ENCODE measurements at regions not wholly inside any gene's neighbourhood (a gene's known extent, or its start where the extent isn't known, plus 50 kb on each side); places are given as distances from the start of the nearest gene placed in this dataset.

- Histone ChIP-seq H3K9me3 (no peaks in the 10 kb centered on the region), H3K4me3 (no peak overlapping the region), H3K4me1 (no peaks in the 10 kb centered on the region), H3K36me3 (no peaks in the 10 kb centered on the region), H3K27me3 (no peaks in the 10 kb centered on the region), H3K27ac (no peak overlapping the region)
- DNase-seq (ENCODE audit: extremely low spot score in 2 of 2): no peak
- TF ChIP-seq POLR2A (IDR thresholded peaks at IDR 0.05): no peak
- no peak for TF ChIP-seq CTCF (IDR thresholded peaks at IDR 0.05)
- no peak for TF ChIP-seq POLR2AphosphoS5 (IDR thresholded peaks at IDR 0.05; ENCODE audit: insufficient read depth in 1 of 2, low read depth in 1 of 2)
- intact Hi-C loops (cut with DNase I): no loop called here
Measured at GRCh38 chr3:56970461-56970879, 90.0 kb upstream of the SPATA12 start.

GRCh38 chr3:56969851-56970250, 90.6 kb upstream of the SPATA12 start:
- intact Hi-C loops (cut with DNase I): no loop called here
- H3K4me3 ChIP-seq: no peak overlapping the region
- H3K27me3 ChIP-seq: no peaks in the 10 kb centered on the region
- TF ChIP-seq POLR2AphosphoS5 (IDR thresholded peaks at IDR 0.05; ENCODE audit: insufficient read depth in 1 of 2, low read depth in 1 of 2) (no peak), CTCF (IDR thresholded peaks at IDR 0.05) (no peak), POLR2A (IDR thresholded peaks at IDR 0.05) (no peak)
- H3K27ac ChIP-seq: no peak overlapping the region
- no peak for DNase-seq (ENCODE audit: extremely low spot score in 2 of 2)
- no peaks in the 10 kb centered on the region for H3K4me1 ChIP-seq
- no peaks in the 10 kb centered on the region for H3K9me3 ChIP-seq
- H3K36me3 ChIP-seq: no peaks in the 10 kb centered on the region

- intact Hi-C loops (cut with DNase I): no loop called here
Measured at GRCh38 chr3:56966509-56966908, 94.0 kb upstream of the SPATA12 start.

GRCh38 chr3:56966104-56966503, 94.4 kb upstream of the SPATA12 start:
- H3K4me3 ChIP-seq: no peak overlapping the region
- no peaks in the 10 kb centered on the region for H3K27me3 ChIP-seq
- H3K9me3 ChIP-seq: no peaks in the 10 kb centered on the region
- intact Hi-C loops (cut with DNase I): no loop called here
- H3K4me1 ChIP-seq: no peaks in the 10 kb centered on the region
- no peak for DNase-seq (ENCODE audit: extremely low spot score in 2 of 2)
- H3K36me3 ChIP-seq: no peaks in the 10 kb centered on the region
- H3K27ac ChIP-seq: no peak overlapping the region
- TF ChIP-seq POLR2AphosphoS5 (IDR thresholded peaks at IDR 0.05; ENCODE audit: insufficient read depth in 1 of 2, low read depth in 1 of 2): no peak
- no peak for TF ChIP-seq POLR2A (IDR thresholded peaks at IDR 0.05)
- TF ChIP-seq CTCF (IDR thresholded peaks at IDR 0.05): no peak

More at GRCh38 chr3:56966509-56966908, 94.0 kb upstream of the SPATA12 start:
- TF ChIP-seq POLR2AphosphoS5 (IDR thresholded peaks at IDR 0.05; ENCODE audit: insufficient read depth in 1 of 2, low read depth in 1 of 2): no peak
- no peak for TF ChIP-seq CTCF (IDR thresholded peaks at IDR 0.05)
- no peak for TF ChIP-seq POLR2A (IDR thresholded peaks at IDR 0.05)
- Histone ChIP-seq H3K27ac (no peak overlapping the region), H3K27me3 (no peaks in the 10 kb centered on the region), H3K4me1 (no peaks in the 10 kb centered on the region), H3K9me3 (no peaks in the 10 kb centered on the region), H3K36me3 (no peaks in the 10 kb centered on the region), H3K4me3 (no peak overlapping the region)
- no peak for DNase-seq (ENCODE audit: extremely low spot score in 2 of 2)

- H3K27me3 ChIP-seq: no peaks in the 10 kb centered on the region
- intact Hi-C loops (cut with DNase I): no loop called here
- H3K9me3 ChIP-seq: no peaks in the 10 kb centered on the region
Measured at GRCh38 chr3:56962922-56963321, 97.5 kb upstream of the SPATA12 start.

More at GRCh38 chr3:56962922-56963321, 97.5 kb upstream of the SPATA12 start:
- no peaks in the 10 kb centered on the region for H3K36me3 ChIP-seq
- no peaks in the 10 kb centered on the region for H3K4me1 ChIP-seq
- no peak overlapping the region for H3K27ac ChIP-seq
- no peak for DNase-seq (ENCODE audit: extremely low spot score in 2 of 2)
- H3K4me3 ChIP-seq: no peak overlapping the region
- TF ChIP-seq POLR2AphosphoS5 (IDR thresholded peaks at IDR 0.05; ENCODE audit: insufficient read depth in 1 of 2, low read depth in 1 of 2): no peak
- no peak for TF ChIP-seq POLR2A (IDR thresholded peaks at IDR 0.05)
- no peak for TF ChIP-seq CTCF (IDR thresholded peaks at IDR 0.05)

Data from vagina (tissue), 2 donors.